ENCODE measurements at regions not wholly inside any gene's neighbourhood (a gene's known extent, or its start where the extent isn't known, plus 50 kb on each side); places are given as distances from the start of the nearest gene placed in this dataset.

GRCh38 chr5:54649041-54649504 lies 131.5 kb downstream of the SNX18 start:
- no peak for DNase-seq
- intact Hi-C loops (cut with DNase I): no loop called here

GRCh38 chr5:54646356-54647101 lies 129.0 kb downstream of the SNX18 start:
- DNase-seq: peak in 39 of 42 donors; percentile 21 to 77 (median 48)
- intact Hi-C loops (cut with DNase I): no loop called here

DNA sequence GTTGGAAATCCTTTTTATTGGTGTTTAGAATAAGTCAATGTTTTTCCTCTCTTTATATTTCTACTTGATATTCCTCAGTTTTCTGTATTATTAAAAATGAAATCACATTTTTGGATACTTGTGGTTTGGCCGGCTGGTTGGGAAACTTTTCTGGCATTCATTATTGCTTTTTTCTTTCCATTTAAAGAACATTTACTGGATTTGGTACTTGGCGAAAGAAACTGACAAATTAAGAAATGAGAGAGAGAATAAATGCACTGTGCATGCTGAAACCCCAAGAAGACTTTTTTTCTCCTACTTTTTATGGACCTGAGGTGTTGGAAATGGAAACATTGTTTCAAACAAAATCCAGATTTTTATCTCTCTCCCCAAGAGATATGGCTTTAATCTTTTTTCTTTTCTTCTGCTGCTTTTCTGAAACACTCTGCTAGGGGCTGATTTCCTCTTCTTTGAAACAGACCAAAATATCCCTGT lies 128.4 kb downstream of the SNX18 start:
- intact Hi-C loops (cut with DNase I): no loop called here
- DNase-seq: no peak

- intact Hi-C loops (cut with DNase I): no loop called here
- no peak for DNase-seq
These were observed 126.7 kb downstream of the SNX18 start for GRCh38 chr5:54644226-54644625.

GRCh38 chr5:54643685-54644106 lies 126.1 kb downstream of the SNX18 start:
- DNase-seq: peak in 4 of 42 donors; percentile 11 to 44 (median 16)
- intact Hi-C loops (cut with DNase I): no loop called here

DNA sequence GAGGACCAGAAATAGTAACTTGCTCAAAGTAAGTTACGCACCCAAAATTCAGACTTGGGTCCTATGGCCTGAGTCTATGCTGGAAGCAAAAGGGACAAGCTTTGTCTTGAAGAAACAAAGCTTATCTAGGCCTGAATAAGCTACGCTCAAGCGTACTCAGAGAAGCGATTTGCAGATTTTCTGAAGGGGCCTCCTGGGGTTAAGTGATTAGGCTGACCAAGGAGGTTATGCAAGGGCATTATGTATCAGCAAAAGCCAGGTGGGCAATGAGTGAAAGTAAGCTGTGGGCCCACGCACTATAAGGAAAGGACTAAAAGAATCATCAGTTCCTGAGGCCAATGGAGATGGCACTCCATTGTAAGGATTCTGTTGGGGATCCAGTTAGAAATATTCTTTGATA lies 122.1 kb downstream of the SNX18 start:
- intact Hi-C loops (cut with DNase I): loop anchor here (10.0 kb wide), 1 partner anchor 115 kb away; no protein-coding TSS in a partner anchor

GRCh38 chr5:54638106-54638505 lies 120.5 kb downstream of the SNX18 start:
- intact Hi-C loops (cut with DNase I): loop anchor here (10.0 kb wide), 1 partner anchor 113 kb away; no protein-coding TSS in a partner anchor

More for the DNA sequence above, 122.1 kb downstream of the SNX18 start:
- DNase-seq: no peak

DNA sequence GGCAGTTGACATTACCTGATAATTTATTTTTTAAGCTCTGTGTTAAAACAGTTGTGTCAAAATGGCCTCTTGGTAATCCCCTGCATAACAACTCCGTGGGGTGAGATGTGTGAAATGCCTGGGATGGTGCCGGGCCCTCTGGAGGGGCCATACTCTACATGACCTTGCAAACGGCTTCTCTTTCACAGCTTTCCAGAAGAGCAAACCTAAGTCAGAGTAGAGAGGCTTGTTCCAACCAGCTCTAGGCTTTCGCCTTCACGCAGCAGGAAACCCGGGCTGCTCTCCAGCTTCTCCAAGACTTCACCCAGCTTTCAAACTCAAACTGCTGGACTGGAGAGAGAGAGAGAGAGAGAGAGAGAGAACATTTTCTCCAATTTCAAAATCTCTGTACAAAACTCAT lies 120.1 kb downstream of the SNX18 start:
- DNase-seq: peak in 5 of 42 donors; percentile 22 to 51 (median 34)
- intact Hi-C loops (cut with DNase I): loop anchor here (10.0 kb wide), 1 partner anchor 113 kb away; no protein-coding TSS in a partner anchor

More at GRCh38 chr5:54638106-54638505, 120.5 kb downstream of the SNX18 start:
- no peak for DNase-seq

DNA sequence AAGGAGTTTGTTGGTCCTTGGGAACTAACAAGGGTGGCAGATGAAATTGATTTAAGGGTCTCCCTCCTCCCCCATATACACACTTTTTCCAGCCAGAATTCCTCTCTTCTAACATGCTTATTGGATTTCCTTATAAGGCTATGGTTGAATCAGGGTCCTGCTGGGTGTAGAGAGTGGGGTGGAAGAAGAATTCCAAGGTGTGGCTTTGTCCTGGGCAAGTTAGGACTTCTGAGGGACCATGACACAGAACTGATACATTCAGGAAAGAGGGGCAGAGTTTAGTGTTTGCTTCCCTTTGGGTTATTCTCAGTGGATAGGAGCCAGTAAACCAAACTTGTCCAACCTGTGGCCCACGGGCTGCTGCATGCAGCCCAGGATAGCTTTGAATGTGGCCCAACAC lies 116.5 kb downstream of the SNX18 start:
- intact Hi-C loops (cut with DNase I): loop anchor here (10.0 kb wide), 1 partner anchor 109 kb away; no protein-coding TSS in a partner anchor
- no peak for DNase-seq

DNA sequence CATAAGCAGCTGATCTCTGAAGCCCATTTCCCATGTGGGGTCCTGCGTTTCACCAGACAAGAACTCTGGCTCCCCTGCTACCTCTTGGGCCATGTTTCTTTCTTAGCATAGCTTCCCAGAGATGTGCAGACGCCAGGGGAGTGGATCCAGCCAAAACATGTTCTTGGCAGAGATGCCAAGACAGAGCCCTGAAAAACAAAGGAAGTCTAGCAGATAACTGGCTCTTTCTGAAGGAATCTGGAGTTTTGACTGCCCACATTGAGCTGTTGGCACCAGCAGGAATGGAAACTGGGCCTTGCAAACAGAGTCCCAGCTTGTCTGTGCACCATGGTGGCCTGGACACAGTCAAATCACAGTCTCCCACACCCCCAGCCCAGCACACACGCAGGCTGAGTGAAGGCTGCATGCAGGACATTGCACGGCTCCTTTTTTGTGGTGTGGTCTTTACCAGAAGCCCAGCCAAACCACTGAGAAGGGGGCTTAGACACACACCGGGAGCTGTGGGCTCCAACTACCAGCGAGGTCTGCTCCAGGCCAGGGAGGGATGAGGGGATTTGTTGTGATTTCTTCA lies 114.7 kb downstream of the SNX18 start:
- intact Hi-C loops (cut with DNase I): loop anchor here (10.0 kb wide), 1 partner anchor 107 kb away; no protein-coding TSS in a partner anchor
- peak in 4 of 42 donors; percentile 16 to 40 (median 32) for DNase-seq

GRCh38 chr5:54630738-54631359 lies 113.3 kb downstream of the SNX18 start:
- intact Hi-C loops (cut with DNase I): loop anchor here (10.0 kb wide), 1 partner anchor 106 kb away; no protein-coding TSS in a partner anchor
- DNase-seq: no peak

DNA sequence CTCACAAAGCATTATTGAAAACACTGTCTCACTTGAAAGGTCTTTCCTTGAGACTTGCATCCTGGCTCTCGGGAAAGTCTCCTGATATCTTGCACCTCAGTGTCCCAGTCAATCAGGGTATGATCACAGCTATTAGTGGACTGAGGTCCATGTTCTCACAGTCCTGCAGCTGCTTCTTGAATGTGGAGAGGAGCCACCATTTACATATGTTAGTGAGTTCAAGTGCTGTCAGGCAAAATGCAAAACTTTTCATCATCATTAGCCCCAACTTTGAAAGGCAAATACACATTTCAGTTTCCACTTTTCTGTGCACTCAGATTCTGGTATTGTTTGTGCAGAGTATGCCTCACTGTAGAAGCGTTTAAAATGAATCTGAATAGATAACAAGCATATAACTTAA lies 111.6 kb downstream of the SNX18 start:
- no peak for DNase-seq
- intact Hi-C loops (cut with DNase I): no loop called here

GRCh38 chr5:54628050-54628449 lies 110.5 kb downstream of the SNX18 start:
- no peak for DNase-seq
- intact Hi-C loops (cut with DNase I): no loop called here

- intact Hi-C loops (cut with DNase I): no loop called here
- no peak for DNase-seq
These were observed 108.8 kb downstream of the SNX18 start for GRCh38 chr5:54626407-54626806.

GRCh38 chr5:54624805-54625568 lies 107.4 kb downstream of the SNX18 start:
- no peak for DNase-seq
- intact Hi-C loops (cut with DNase I): no loop called here

GRCh38 chr5:54621709-54622108 lies 104.2 kb downstream of the SNX18 start:
- DNase-seq: peak in 1 of 42 donors; percentile 27
- intact Hi-C loops (cut with DNase I): no loop called here

DNA sequence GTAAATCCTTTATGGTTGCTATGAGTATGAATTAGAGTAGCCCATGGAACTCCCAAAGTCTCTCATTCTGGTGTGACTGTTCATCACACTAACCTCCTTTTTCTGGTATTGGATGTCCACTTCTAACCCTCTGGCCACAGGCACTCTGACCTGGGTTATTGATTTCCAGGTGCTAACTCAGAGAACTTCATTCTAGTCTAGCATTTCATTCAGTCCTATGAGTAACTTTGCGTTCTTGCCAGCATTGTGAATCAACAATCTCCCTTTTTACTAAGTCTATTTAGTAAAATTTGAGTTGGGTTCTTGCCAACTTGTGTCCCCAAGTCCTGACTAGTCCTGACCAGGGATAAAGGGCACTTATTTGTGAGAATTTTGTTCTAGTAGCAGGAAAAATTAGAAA lies 103.5 kb downstream of the SNX18 start:
- no peak for DNase-seq
- intact Hi-C loops (cut with DNase I): no loop called here

DNA sequence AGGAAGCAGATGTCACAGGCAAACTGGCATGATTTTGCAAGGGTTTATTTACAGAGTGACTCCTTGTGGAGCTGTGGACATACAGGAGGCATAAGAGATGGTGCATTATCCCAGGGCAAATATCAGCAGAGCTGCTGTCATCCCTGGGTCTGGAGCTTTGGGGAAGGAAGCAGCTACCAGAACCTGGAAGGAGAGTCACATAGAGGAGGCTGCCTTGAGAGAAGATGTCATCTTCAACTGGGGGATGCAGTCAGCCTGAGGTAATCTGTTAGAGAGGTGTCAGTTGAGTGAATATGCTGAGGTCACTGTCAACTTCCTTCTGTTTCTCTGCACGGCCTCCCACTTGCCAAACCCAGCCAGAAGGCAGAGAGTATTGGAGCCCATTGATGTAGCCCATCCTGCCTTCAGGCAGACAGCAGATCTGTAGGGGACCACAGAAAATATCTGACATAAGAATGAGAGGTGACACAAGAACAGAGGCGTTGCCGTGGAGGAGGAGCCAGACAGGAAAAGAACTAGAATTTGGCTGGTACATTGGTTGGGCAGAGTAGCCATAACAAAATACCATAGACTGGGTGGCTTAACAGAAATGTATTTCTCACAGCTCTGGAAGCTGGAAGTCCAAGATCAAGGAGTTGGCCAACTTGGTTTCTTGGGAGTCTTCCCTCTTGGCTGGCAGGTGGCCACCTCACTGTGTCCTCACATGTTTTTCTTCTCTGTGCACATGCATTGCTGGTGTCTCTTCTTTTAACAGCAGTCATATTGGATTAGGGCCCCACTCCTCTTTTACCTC lies 102.8 kb downstream of the SNX18 start:
- DNase-seq: no peak
- intact Hi-C loops (cut with DNase I): no loop called here
